ENCODE measurements at regions not wholly inside any gene's neighbourhood (a gene's known extent, or its start where the extent isn't known, plus 50 kb on each side); places are given as distances from the start of the nearest gene placed in this dataset.

GRCh38 chr17:51398687-51399086 lies 138.3 kb downstream of the UTP18 start:
- 30% methylated on average over 4 of the region's 4 CpGs for WGBS
- no peaks in the 10 kb centered on the region for H3K9me3 ChIP-seq
- H3K27me3 ChIP-seq: no peaks in the 10 kb centered on the region
- no peaks in the 10 kb centered on the region for H3K36me3 ChIP-seq
- DNase-seq (ENCODE audit: low spot score in 2 of 2): no peak
- H3K4me1 ChIP-seq: no peaks in the 10 kb centered on the region
- no peak for TF ChIP-seq POLR2AphosphoS5 (IDR thresholded peaks at IDR 0.05)
- TF ChIP-seq EP300 (IDR thresholded peaks at IDR 0.05): no peak
- no peak for TF ChIP-seq CTCF (IDR thresholded peaks at IDR 0.05)
- TF ChIP-seq POLR2A (IDR thresholded peaks at IDR 0.05): no peak
- H3K27ac ChIP-seq: no peak overlapping the region
- H3K4me3 ChIP-seq: no peak overlapping the region

GRCh38 chr17:51401279-51401678 lies 140.9 kb downstream of the UTP18 start:
- DNase-seq (ENCODE audit: low spot score in 2 of 2): no peak
- no peak overlapping the region for H3K4me3 ChIP-seq
- H3K9me3 ChIP-seq: no peaks in the 10 kb centered on the region
- no peaks in the 10 kb centered on the region for H3K36me3 ChIP-seq
- H3K27me3 ChIP-seq: no peaks in the 10 kb centered on the region
- WGBS: 67% methylated on average over 4 of the region's 5 CpGs
- TF ChIP-seq EP300 (IDR thresholded peaks at IDR 0.05) (no peak), POLR2A (IDR thresholded peaks at IDR 0.05) (no peak), POLR2AphosphoS5 (IDR thresholded peaks at IDR 0.05) (no peak), CTCF (IDR thresholded peaks at IDR 0.05) (no peak)
- H3K4me1 ChIP-seq: no peaks in the 10 kb centered on the region
- no peak overlapping the region for H3K27ac ChIP-seq

GRCh38 chr17:51402899-51403298 lies 142.6 kb downstream of the UTP18 start:
- H3K36me3 ChIP-seq: no peaks in the 10 kb centered on the region
- 85% methylated on average over 1 of the region's 1 CpG for whole genome bisulfite sequencing
- no peak for TF ChIP-seq CTCF (IDR thresholded peaks at IDR 0.05)
- no peak for TF ChIP-seq POLR2AphosphoS5 (IDR thresholded peaks at IDR 0.05)
- no peak for TF ChIP-seq EP300 (IDR thresholded peaks at IDR 0.05)
- no peak for TF ChIP-seq POLR2A (IDR thresholded peaks at IDR 0.05)
- H3K4me3 ChIP-seq: no peak overlapping the region
- no peaks in the 10 kb centered on the region for H3K27me3 ChIP-seq
- H3K9me3 ChIP-seq: no peaks in the 10 kb centered on the region
- no peaks in the 10 kb centered on the region for H3K4me1 ChIP-seq
- no peak for DNase-seq (ENCODE audit: low spot score in 2 of 2)
- H3K27ac ChIP-seq: no peak overlapping the region

- 75% methylated on average over 5 of the region's 5 CpGs for WGBS
- no peak overlapping the region for H3K4me3 ChIP-seq
- no peak for TF ChIP-seq EP300 (IDR thresholded peaks at IDR 0.05)
- no peak for TF ChIP-seq POLR2A (IDR thresholded peaks at IDR 0.05)
- no peak for TF ChIP-seq POLR2AphosphoS5 (IDR thresholded peaks at IDR 0.05)
- TF ChIP-seq CTCF (IDR thresholded peaks at IDR 0.05): no peak
- no peaks in the 10 kb centered on the region for H3K9me3 ChIP-seq
- H3K27ac ChIP-seq: no peak overlapping the region
- H3K36me3 ChIP-seq: no peaks in the 10 kb centered on the region
- no peaks in the 10 kb centered on the region for H3K4me1 ChIP-seq
- no peak for DNase-seq (ENCODE audit: low spot score in 2 of 2)
- H3K27me3 ChIP-seq: no peaks in the 10 kb centered on the region
Measured at GRCh38 chr17:51407576-51407975, 147.2 kb downstream of the UTP18 start.

GRCh38 chr17:51419476-51419875 lies 159.1 kb downstream of the UTP18 start:
- Histone ChIP-seq H3K36me3 (no peaks in the 10 kb centered on the region), H3K27me3 (peaks cover 12% of the 10 kb centered on the region), H3K4me1 (no peaks in the 10 kb centered on the region), H3K9me3 (no peaks in the 10 kb centered on the region), H3K4me3 (no peak overlapping the region), H3K27ac (no peak overlapping the region)
- 56% methylated on average over 2 of the region's 2 CpGs for WGBS
- DNase-seq (ENCODE audit: low spot score in 2 of 2): no peak
- no peak for TF ChIP-seq POLR2A (IDR thresholded peaks at IDR 0.05)

GRCh38 chr17:51421525-51421924 lies 161.2 kb downstream of the UTP18 start:
- no peak overlapping the region for H3K4me3 ChIP-seq
- TF ChIP-seq EP300 (IDR thresholded peaks at IDR 0.05) (no peak), CTCF (IDR thresholded peaks at IDR 0.05) (no peak), POLR2AphosphoS5 (IDR thresholded peaks at IDR 0.05) (no peak)
- 85% methylated on average over 3 of the region's 3 CpGs for WGBS
- no peak for DNase-seq (ENCODE audit: low spot score in 2 of 2)
- no peaks in the 10 kb centered on the region for H3K9me3 ChIP-seq
- no peak overlapping the region for H3K27ac ChIP-seq
- H3K27me3 ChIP-seq: peaks cover 12% of the 10 kb centered on the region
- no peaks in the 10 kb centered on the region for H3K4me1 ChIP-seq
- H3K36me3 ChIP-seq: no peaks in the 10 kb centered on the region
